GM13977 (cell line): ENCODE measurements at regions not wholly inside any gene's neighbourhood (a gene's known extent, or its start where the extent isn't known, plus 50 kb on each side); places are given as distances from the start of the nearest gene placed in this dataset.

Experiments used
- DNase-seq: peaks from one replicate; pipeline ENCODE4 v3.0.0; 2012; ENCODE audit warnings: low spot score
- CTCF ChIP-seq: IDR thresholded peaks from 2 replicates; pipeline ENCODE4 v1.5.1; 2012; ENCODE audit warnings: mild to moderate bottlenecking, control low read depth; ENCODE audit not compliant: insufficient read depth; ENCODE audit errors: extremely low read depth, missing control alignments
- in situ Hi-C: fragments of 300-500 bp; cut with MboI; formaldehyde crosslinking; loops from one replicate; pipeline ENCODE4 v1.12.0; 2022; ENCODE audit warnings: low sequenced_read_pairs, low pct_unique_long_range_greater_than_20kb, mixed read lengths, inconsistent platforms; ENCODE audit not compliant: unreplicated experiment

GRCh38 chr9:110142253-110142652 lies 65.7 kb downstream of the C9orf152 start:
- no peak for TF ChIP-seq CTCF
- DNase-seq, result no peak
- in situ Hi-C loops, result no loop called here

- no peak for DNase-seq
- in situ Hi-C loops, result no loop called here
- TF ChIP-seq CTCF, result peak; percentile 52
Measured at GRCh38 chr9:110142868-110143481, 65.0 kb downstream of the C9orf152 start.

GRCh38 chr9:110143485-110143884 lies 64.5 kb downstream of the C9orf152 start:
- in situ Hi-C loops, result no loop called here
- DNase-seq, result peak; percentile 32
- no peak for TF ChIP-seq CTCF

GRCh38 chr9:110143950-110144545 lies 63.9 kb downstream of the C9orf152 start:
- in situ Hi-C loops, result no loop called here
- TF ChIP-seq CTCF, result no peak
- peak; percentile 31 for DNase-seq

- no peak for DNase-seq
- in situ Hi-C loops, result no loop called here
- no peak for TF ChIP-seq CTCF
Measured at GRCh38 chr9:110146373-110146772, 61.6 kb downstream of the C9orf152 start.

GRCh38 chr9:110148384-110148783 lies 59.6 kb downstream of the C9orf152 start:
- in situ Hi-C loops, result no loop called here
- peak; percentile 44 for DNase-seq
- no peak for TF ChIP-seq CTCF

- TF ChIP-seq CTCF, result no peak
- no peak for DNase-seq
- in situ Hi-C loops, result no loop called here
Measured at GRCh38 chr9:110148891-110149290, 59.1 kb downstream of the C9orf152 start.
